ENCODE measurements at regions not wholly inside any gene's neighbourhood (a gene's known extent, or its start where the extent isn't known, plus 50 kb on each side); places are given as distances from the start of the nearest gene placed in this dataset.
A peak's percentile ranks its signal among the peaks of the same experiment; 100 is the strongest.
"Not testable (repeated sequence)": the region's sequence is repeated elsewhere in the genome, so short reads cannot be mapped to it uniquely, and the experiment has no call there.

DNA sequence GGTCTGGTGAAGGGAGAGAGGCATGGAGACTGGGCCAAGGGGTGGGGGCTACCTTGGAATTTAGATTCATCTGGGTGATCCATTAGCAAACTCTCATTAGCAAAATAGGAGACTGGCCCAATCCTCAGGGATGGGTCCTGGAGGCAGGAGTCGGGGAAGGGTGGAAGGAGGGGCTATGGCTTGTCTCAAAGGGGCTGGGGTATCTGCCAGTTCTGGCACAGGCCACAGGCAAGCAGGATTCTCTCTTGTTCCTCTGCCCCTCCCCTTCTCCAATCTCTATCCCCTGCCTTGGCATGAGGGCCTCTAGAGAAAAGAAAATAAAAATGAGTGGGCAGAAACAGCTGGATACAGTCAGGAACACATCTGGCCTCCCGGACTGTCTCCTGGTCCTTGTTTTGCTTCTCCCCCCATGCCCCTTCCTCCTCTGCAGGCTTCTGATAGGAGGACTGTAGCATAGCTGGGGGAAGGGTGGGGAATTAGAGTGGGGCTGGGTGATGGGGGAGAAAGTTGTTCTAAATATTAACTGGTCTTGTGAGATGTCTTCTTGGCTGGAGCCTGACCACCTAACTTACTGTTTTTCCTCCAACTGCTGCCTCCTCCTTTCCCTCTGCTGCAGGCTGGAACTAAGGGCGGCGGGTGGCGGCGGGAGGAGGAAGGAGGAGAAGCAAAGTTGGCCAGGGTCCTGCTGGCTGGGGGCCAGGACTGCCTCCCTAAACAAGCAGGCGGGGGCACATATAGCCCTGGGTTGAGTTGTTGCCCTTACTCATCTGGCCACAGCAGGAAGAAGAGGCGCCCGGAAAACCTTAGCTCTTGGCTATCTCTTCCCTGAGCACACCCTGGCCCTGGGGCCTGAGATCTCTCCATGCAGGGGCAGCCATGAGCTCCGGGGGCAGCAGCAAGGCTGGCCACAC, 53.3 kb upstream of the LAS1L start:
- Mint-ChIP-seq H3K9me3 (no peaks in the 10 kb centered on the region), H3K27ac (no peak overlapping the region), H3K36me3 (no peaks in the 10 kb centered on the region), H3K27me3 (peaks cover 16% of the 10 kb centered on the region), H3K4me3 (no peak overlapping the region), H3K4me1 (peaks cover 3 to 5% (median 5%) of the 10 kb centered on the region in 3 donors)

DNA sequence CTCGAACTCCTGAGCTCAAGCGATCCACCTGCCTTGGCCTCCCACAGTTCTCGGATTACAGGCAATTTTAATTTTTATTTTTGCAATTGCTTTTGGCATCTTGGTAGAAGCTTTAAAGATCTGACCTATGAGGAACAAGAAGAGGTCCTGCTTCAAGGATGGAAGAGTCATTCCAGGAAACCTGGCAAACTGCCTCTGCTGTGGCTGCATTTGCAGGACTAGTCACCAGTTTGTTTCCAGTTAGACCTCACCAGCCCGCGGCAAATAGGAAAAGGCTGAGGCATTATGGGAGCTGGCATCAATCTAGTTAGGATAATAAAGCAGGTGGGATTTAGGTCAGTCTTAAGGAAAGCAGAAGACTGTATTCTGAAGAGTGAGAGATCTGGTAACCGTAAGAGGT, 51.9 kb upstream of the LAS1L start:
- H3K27ac Mint-ChIP-seq = no peak overlapping the region
- no peaks in the 10 kb centered on the region for H3K9me3 Mint-ChIP-seq
- peaks cover 3 to 14% (median 10%) of the 10 kb centered on the region in 3 donors for H3K4me1 Mint-ChIP-seq
- H3K36me3 Mint-ChIP-seq = no peaks in the 10 kb centered on the region
- peaks cover 16% of the 10 kb centered on the region for H3K27me3 Mint-ChIP-seq
- H3K4me3 Mint-ChIP-seq = no peak overlapping the region

GRCh38 chrX:65585226-65585625, 50.6 kb upstream of the LAS1L start:
- H3K9me3 Mint-ChIP-seq, H3K36me3 Mint-ChIP-seq, H3K27ac Mint-ChIP-seq: not testable (repeated sequence)
- peak overlapping the region in 2 of 4 donors; percentile 9 to 66 for H3K4me3 Mint-ChIP-seq
- peaks cover 11% of the 10 kb centered on the region for H3K27me3 Mint-ChIP-seq
- peaks cover 3 to 14% (median 8%) of the 10 kb centered on the region in 3 donors for H3K4me1 Mint-ChIP-seq
